ENCODE measurements at regions not wholly inside any gene's neighbourhood (a gene's known extent, or its start where the extent isn't known, plus 50 kb on each side); places are given as distances from the start of the nearest gene placed in this dataset.

DNA sequence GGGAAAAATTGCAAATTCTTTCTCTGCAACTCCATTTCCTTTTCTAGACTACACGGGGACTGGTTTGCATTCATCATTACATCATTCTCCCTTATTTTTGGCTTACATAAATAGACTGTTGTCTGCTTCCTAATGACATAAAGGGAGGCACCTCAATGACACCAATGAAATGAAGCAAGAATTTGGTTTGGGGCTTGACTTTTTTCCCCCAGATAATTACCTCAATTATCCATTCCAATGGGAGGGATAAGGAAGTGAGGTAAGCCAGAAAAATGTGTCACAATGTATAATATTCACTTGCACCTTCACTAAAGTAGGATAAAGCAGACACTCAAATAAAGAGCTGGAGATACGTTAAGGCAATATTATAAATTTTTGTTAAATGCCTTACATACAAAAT lies 240.6 kb upstream of the GRIP1 start:
- DNase-seq = no peak

DNA sequence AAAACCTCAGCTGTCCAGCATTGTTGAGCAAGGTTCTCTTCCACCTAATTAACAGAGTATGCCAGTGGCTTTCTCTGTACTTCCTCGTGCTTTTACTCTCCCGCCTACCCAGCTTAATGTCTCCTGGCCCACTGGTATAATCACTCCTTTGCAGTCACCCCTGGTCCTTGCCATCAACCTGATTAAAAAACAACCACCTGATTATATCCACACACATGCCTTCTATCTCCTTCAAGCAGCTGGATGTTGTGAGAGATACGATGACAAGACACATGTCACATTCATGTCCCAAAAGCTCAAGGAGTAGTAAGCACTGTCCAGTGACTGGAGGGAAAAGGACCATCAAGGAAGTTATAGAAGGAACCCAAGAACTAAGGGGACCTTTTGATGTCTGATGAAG lies 241.3 kb upstream of the GRIP1 start:
- no peak for DNase-seq

DNA sequence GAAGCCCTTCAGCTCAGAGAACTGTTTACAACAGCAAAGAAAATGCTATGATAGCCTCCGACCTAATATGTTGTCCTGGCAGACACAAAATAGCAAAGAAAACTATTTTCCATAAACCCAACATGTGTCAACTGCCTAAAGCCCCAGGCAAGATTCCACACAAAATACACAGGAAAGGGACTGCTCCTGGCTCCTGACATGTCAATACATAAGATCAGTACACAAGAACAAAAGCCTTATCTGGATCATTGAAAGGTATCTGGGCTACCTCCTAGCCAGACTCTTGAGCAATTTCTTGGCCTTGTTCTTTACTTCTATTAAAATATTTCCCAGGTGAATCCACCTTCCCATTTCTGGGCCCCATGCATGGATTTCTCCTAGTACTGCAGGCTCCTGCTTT lies 242.3 kb upstream of the GRIP1 start:
- DNase-seq = no peak

DNA sequence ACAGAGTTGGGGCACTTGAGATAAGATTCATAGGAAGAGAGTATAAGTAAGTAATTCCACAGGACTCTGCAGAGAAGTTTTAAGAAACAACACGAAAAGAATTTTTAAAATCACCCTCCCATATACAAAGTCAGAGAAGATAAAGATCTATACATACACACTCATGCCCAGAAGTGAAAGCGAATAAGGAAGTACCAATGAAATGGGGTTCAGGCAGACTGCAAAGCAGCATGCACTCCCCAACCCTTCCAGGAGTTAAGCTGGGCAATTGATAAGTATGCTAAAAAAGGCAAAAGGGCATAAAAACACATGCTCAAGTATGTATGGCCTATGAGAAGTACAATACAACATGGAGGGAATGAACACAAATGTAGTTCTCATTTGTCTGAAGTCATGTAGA lies 246.2 kb upstream of the GRIP1 start:
- no peak for DNase-seq

DNA sequence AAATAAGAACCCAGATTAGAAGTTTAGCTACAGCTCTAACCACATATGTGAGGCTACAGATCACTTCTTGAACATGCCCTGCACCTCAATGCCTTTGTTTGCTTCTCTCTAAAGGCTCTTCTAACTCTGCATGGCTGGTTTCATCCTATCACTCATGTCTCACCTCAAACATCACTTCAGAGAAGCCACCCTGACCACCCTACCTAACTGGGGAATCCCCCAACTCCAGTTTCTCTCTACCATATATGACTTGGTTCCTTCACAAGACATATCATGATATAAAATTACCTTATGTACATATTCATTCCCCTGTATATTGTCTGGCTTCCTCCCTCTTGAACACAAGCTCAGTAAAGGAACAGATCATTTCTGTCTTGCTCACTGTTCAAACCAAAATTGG lies 250.2 kb upstream of the GRIP1 start:
- no peak for DNase-seq

DNA sequence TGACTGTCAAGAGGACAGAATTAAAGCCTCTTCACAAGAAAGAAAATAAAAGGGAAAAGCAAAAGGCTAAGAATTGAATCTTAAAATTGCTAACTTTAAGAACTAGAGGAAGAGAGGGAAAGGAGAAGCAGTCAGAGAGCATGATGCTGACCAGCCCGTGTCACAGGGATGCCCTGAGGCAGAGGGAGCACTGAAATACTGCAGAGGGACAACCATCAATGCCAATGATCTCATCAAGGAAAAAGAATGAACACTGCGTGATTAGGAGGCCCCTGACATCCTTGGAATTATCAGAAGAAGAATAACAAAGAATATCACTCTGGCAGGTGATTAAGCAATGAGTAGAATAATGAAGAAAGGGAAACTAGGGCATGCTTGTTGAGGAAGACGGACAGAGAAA lies 252.2 kb upstream of the GRIP1 start:
- DNase-seq = no peak

DNA sequence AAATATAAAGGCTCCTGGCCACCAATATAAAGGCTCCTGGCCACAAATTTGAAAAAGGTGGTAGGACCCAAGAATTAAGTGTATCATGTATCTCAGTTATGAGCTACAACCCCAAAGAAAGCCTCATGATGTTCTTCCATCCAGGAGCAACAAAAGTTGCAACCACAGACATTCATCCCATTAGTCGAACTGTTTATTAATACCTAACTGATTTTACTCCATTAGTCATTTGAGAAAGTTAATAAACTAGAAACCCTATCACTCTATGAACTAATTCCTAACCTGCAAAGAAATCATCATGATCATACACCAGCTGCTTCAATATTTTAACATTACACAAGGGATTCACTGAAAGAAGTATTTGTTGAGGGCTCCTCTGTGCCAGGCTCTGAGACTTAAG lies 253.2 kb upstream of the GRIP1 start:
- no peak for DNase-seq

DNA sequence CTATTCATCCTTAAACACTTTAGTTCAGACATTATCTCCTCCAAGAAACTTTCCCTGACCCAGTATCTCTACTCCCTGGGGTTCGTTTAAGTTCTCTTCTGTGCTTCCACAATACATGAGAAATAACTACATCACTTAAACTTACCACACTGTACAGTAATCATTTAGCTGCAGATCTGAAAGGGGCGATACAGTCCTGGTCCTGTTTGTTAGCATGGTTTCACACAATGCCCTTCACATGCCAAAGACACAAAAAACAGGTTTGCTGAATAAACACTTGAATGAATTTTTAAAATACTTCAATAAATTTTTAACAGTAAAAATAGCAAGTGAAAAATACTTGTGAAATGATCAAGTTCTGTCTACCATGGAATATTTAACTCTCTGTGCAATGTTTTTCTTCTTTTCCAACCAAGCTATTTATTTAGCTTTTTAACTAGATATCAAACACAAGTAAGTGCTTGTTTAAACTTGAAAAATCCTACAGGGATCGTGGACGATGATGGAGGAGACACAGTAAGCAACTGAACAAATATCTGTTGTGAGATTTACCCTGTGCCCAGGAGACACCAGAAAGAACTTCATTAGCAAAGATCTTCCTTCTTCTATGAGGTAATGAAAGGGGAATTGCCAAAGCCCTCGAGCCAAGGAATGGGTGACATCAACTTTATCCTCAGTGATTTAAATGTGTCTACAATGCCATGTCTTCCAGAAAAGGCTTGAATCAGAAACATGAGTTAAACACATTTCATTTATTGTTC lies 255.6 kb upstream of the GRIP1 start:
- DNase-seq = no peak

DNA sequence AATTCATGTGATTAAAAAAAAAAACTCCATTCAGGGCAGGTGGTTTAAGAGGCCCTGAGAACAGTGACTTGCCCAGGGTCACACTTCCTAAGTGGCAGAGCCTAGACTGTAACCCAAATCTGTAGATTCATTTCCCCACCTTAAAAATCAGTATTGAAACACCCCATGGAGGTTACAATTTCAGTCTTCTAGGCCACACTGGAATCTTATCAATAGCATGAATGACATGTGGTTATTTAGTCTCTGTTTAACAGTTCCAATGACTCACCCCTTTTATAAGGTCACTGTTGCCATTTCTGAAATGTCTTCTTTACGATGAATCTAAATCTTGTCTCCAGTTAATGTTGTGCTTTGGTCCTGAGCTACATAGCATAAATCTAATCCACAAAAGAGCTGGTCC lies 262.3 kb upstream of the GRIP1 start:
- no peak for DNase-seq

DNA sequence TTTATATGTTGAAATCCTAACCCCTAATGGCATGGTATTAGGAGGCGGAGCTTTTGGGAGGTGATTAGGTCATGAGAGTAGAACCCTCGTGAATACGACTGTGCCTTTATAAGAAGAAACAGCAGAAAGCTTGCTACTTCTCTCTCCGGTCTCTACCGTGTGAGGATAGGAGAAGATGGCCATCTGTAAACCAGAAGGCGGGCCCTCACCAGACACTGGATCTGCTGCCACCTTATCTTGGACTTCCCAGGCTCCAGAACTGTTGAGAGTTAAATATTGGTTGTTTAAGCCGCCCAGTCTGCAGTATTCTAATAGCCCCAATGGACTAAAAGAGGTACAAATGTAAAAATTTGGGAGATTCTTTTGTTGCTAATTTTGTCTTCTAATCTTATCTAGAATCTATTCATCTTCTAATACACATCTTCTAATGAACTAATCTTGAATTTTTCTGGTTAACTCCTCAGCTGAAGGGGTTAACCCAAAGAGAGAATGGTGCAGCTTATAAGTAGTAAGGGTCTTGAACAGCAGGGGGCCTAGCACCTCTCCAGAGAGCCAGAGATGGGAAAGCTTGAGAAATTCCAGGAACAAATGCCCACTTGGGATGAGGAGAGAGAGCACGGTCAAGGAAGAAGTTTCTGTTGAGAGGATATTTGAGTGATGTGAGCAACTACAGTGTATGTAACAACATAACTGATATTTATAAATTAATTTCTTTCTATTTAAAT lies 264.0 kb upstream of the GRIP1 start:
- no peak for DNase-seq

DNA sequence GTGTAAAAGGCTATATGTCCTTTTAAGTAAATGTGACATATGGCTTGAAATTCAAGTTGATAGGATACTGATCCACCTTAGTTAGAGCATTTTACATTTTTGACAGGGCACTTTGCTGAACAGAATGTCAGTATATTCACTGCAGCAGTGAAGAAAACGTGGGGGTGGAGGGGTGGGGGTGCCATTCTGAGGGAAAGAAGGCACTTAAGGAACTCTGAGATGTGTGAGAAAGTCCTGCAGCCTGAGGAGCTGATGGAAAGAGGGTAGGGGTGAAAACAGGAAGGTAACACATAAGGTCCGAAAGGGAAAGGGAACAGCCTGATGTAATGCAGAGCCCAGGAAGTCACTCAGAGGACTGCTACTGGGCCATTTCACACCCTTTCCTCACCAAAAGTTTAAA lies 265.5 kb upstream of the GRIP1 start:
- DNase-seq = no peak

DNA sequence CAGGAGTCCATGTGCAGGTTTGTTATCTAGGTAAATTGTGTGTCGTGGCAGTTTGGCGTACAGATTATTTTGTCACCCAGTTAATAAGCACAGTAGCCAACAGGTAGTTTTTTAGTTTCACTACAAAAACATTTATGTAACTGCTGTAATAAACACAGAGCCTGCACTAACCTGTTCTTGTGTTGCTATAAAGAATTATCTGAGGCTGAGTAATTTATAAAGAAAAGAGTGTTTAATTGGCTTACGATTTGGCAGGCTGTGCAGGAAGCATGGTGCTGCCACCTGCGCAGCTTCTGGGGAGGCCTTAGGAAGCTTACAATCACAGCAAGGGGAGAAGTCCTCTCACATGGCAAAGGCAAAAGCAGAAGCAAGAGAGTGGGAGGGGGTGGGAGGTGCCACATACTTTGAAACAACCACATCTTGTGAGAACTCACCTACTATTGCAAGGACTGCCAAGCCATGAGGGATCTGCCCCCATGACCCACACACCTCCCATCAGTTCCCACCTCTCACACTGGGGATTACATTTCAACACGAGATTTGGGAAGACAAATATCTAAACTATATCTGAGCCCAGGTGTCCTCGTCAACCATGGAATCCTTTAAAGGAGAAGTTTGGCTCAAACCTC lies 266.4 kb upstream of the GRIP1 start:
- no peak for DNase-seq

DNA sequence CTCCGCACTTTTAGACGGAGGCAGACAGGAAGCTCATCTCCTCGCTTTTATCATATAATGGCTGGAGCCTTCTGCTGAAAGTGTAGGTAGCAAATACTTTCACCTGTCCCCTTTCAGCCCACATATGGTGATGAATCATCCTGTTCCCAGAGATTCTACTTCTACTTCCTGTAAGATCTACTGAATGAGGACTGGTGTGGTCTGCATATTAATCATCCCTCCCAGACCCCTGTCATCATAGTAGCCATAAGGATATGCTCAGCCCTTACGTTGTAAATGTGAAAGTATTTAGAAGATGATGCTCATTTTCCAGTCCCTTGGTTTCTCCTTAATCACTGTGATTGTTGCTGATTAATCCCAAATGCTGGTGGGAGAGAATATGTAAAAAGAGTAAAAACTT lies 268.2 kb upstream of the GRIP1 start:
- no peak for DNase-seq

DNA sequence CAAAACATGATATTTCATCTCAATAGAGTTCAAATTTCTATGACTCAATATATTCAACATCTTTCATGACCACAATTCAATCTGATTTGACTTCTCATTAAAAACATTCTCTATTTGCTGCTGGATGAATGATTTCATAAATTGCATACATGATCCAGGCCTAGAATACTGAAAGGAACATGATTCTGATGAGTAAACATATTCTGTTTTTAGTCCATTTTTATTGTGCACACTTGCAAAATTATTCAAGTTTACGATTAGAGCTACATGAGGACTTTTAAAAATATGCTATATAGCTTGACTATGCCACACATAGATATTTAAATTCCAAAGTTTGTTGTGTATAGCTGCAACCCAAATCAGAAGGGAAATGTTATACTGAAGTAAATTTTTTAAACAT lies 273.8 kb upstream of the GRIP1 start:
- DNase-seq = no peak

DNA sequence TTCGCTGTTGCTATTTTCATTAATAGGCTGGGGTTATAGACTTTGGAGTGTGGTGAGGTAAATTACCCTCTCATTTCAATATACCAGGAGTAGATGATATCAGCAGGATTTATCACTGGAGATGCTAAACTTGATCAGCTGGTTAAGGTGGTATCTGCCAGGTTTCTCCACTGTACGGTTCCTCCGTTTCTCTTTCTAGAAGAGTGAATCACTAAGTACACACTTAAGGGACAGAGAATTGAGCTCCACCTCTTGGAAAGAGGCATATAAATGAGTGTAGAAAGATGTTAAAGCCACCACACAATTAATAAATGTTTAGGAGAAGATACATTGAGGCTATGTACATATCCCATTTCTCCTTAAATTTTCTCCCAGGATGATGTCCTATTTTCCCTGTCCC lies 277.4 kb upstream of the GRIP1 start:
- no peak for DNase-seq

DNA sequence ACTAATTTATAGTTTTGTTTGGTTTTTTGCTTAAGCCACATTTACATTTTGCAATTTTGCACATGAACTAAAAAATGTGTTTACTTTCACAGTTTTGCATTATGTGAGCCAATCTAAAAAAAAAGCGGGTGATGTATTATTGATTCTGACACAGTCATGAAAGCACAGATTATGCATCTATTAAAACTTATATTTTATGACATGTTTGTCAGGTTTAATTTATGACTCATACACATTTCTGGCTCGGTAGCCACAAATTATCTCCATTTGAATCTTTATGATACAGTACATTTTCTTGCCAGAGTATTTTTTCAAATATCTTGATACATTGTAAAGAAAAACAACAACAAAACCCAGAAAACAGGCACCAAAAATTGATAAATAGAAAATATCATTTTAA lies 280.4 kb upstream of the GRIP1 start:
- no peak for DNase-seq

DNA sequence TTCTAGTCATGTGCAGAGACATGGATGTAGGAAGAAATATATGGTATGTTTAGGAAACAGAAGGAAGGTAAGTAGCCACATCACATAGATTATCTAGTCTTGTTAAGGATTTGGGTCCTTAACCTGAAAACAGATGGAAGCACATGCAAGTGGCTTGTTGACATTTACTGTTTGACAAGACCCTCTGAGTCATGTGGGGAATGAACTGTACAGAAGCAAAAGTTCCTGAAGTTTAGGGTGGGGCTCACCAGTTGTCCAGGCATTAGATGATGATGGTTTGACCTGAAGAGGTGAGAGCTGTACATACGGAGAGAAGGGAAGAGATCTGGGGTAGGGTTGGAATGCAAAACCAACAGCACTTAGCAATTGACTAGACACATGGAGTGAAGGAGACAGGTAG lies 281.1 kb upstream of the GRIP1 start:
- no peak for DNase-seq

DNA sequence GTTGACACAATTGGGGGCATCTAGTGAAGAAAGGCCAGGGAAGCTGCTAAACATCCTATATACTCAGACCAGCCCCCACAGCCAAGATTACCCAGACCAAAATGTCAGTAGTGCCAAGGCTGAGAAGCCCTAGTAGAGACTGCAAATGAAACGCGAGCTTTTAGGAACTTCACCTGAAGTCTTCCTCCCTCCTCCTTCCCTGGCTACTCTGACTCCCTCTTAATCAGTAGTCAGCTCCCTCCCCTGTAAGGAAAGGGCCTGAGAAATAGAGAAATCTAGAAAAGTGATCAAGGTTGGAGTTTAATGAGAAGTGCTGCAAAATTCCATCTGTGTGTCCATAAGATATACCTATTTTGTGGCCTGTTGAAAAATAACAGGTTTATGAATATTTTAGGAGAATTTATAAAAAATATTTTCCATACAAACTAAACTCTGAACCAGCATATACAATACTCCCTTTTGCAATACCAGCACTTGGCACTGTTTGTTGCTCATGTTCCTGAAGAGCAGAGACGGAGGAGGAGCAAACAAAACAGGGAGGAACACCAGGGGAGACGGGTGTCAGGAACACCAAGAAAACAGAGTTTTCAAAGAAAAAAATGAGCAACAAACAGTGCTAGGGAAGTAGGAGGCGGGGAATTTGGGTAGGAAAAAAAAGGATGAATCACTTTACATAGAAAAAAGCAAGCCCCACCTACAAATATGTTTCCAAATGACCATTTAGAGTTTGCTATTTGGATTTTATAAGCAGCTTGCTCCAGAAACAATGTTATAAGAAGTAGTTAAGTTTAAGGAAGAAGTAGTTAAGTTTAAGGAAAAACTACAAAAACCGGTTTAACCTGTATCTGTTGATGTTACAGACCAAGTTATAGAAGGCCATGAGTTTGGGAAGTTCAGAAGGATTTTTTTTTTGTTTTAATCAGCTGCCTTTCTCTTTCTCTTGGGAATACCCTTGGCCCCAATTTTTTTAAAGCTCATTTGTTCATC lies 282.1 kb upstream of the GRIP1 start:
- DNase-seq = no peak

DNA sequence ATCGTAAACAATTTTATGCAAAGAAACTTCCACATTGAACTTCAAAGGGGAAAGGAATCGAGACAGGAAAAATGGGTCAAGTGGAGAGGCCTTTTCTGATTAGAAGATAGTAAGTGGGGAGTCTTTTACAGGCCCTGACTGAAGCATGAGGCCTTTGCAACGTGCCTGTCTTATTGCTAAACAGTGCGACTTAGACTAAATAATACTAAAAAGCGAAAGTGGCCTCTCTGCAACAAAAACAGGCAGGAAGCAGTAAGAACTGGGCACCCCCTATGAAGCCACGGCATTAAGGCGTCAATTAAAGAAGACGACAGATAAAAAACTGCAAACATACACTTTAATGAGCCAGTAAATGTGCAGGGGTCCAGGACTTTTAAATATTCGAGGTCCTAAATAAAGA lies 283.4 kb upstream of the GRIP1 start:
- no peak for DNase-seq

DNA sequence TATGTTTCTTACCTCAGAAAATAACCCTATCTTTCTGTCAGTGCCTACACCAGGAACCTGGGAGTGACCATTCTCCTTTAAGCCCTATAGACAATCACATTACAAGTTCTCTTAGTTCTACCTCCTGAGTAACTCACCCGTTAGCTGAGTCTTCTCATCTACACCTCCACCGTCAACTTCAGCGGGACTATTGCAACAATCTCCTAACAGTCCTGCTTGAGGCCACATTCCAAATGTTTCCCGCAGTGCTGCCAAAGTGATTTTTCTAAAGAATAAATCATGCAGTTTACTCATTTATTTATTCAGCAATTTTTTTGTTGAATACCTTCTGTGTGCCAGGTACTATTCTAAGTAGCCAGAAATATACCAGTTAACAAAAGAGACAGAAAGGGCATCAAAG lies 285.0 kb upstream of the GRIP1 start:
- DNase-seq = no peak

DNA sequence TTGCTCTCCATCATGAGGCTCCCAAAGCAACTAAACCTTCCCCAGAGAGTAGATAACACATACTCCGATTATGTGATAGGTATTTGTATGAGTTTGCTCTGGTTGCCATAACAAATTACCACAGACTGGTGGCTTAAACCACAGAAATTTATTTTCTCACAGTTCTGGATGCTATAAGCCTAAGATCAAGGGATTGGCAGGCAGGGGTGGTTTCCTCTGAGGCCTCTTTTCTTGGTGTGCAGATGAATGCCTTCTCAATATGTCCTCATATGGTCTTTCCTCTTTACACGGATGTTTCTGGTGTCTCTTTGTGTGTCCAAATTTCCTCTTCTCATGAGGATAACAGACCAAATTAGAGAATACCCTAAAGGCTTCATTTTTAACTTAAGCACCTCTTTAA lies 285.8 kb upstream of the GRIP1 start:
- DNase-seq = no peak

DNA sequence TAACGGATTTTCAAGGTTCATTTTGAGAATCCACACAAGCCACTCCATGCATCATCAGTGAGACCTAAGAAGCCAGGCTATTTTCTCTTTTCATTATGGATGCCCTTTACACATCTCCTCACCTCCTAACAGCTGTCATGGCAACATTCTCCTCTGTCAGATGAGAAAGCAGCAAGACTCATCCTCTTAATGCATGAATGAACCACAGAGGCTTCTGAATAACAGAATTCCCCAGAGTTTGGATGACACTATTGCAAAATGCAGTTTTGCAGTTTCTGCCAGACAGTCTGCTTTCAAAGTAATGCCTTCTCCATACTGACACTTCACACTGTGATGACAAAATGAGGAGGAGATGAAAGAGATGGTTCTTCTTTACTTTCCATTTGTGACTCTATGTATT lies 286.7 kb upstream of the GRIP1 start:
- DNase-seq = no peak

DNA sequence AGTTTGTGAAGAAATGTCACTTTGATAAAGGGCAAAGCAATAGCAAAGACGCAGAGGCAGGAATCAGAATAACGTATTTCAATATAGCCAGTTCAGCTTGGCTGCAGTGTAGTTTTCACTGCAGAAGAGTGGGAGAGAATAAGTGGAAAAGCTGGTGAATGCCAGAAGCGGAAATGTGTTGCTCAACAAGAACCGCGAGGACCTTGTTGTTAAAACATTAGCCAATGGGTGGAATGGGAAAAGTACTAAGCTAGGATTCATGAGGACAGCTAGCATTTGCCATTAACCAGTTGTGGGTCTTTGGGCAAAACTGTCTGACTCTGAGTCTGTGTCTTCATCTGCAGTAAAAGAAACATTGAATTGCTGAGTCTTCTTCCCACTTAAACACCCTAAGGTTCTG lies 292.9 kb upstream of the GRIP1 start:
- DNase-seq = no peak
